Amniotic epithelial cell (primary cell): ENCODE measurements at regions not wholly inside any gene's neighbourhood (a gene's known extent, or its start where the extent isn't known, plus 50 kb on each side); places are given as distances from the start of the nearest gene placed in this dataset.
"Not testable (repeated sequence)": the region's sequence is repeated elsewhere in the genome, so short reads cannot be mapped to it uniquely, and the experiment has no call there.

Experiments
- DNase-seq: peaks from one replicate; pipeline ENCODE4 v3.0.0-alpha.2; 2010; ENCODE audit warnings: low read depth

DNA sequence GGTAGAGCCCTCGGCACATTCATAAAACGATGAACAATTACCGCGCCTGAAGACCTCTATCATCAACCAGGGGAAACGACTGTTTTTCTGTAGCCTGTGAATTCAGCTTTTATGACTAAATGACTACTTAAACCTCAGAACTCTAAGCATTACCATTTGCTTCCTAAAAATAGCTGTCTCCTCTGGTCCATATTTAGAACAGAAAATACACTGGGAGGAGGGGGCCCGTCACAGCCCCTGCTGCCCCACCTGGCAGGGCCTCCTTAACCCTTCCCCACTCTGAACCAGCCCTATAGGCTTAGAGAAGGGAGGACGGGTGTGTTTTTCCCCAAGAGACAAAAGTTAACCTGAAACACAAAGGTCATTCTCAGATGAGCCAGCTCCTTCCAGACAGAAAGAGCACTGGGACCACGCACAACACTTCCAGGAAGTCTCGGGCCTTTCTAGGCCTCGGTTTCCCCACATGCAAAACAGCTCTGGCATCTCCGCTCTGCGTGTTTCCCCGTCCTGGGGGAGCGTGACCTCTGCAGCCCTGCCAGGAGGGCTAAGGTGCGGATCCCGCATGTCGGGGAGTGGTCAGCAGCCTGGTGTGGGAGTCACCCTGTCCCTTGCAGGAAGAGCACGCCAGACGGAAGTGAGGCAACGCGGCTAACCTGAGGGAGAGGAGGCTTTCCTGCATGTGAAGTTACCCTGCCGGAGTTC is 193.9 kb downstream of the DLL1 start:
- no peak for DNase-seq

DNA sequence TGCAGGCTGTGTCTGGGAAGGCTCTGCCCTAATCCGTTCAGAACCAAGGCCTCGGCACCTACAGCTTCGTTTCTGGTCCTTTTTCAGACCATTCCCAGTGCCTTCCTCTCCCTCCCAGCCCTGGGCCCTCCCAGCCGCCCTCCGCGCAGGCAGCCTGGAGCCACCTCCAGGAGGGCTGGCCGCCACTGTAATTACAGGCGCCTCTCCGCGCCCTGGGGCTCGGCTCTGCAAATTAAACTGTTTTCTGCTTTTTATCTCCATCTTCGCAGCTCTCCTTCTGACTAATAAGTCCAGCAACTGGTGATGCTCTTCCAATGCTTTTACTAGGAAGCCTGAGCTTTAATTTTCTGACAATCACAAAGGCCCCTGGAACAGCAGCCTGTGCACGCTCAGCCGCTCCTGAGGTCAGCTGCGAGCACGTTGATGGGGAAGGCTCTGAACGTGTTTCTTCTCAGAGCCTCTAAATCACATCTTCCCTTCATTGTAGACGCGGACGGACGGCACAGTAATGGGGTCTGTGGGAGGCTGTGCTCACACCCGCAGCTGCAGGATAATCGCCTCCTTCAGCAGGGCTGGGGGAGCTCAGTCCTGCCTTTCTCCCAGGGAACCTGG is 194.6 kb downstream of the DLL1 start:
- no peak for DNase-seq

DNA sequence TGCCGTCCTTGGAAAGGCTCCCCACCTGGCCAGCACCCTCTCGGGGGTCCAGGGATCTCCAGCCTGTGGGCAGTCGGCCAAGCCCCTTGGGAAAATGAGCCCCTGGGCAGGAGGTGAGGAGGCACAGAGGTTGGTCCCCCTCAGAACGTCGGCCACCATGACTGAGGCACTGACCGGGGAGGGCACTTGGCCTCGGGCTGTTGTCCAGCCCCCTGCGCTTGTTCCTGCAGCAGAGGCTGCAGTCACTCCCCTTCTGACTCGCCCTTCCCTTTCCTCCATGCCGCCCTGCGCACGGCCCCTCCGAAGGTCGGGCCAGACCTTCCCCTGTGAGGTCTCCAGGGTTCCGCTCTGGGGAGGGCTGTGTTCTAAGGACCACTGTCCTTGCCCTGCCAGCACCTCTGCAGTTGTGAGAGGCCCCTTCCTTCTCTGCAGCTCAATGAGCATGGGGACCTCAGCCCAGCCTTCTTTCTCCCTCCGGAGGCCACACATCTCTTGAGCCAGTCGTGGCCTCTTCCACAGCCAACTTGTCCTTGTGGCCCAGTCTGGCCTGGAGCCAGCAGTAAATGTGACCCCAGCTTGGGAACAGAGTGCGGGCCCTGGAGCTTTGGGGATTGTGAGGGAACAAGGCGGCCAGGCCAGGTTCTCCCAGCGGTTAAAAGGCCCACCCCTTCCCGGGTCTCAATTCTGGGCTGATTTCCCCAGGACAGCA is 195.5 kb downstream of the DLL1 start:
- DNase-seq = no peak

DNA sequence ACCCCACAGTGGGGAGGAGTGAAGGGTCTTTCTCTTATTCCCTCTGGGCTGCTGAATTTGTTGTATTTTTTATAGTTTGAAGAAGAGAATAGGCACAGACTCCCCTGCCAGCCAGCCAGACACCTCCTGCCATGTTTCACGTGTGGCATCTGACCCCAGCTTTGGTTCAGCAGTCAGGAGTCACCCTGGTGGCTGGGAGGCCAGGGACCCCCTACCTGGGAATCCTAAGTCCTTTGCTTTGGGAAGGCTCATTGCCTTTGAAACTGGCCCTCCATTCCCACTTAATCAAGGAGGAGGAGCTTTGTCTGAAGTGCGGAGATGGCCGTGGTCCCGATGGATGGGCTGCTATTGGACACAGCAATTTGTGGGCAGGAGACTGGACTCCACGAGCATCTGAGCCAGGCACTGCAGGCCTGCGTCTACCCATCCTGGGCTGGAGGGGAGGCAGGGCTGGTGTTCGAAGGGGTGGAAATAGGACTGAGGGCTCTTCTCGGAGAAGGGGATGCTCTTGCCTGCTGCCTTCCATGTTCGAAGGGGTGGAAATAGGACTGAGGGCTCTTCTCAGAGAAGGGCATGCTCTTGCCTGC is 196.1 kb downstream of the DLL1 start:
- no peak for DNase-seq

DNA sequence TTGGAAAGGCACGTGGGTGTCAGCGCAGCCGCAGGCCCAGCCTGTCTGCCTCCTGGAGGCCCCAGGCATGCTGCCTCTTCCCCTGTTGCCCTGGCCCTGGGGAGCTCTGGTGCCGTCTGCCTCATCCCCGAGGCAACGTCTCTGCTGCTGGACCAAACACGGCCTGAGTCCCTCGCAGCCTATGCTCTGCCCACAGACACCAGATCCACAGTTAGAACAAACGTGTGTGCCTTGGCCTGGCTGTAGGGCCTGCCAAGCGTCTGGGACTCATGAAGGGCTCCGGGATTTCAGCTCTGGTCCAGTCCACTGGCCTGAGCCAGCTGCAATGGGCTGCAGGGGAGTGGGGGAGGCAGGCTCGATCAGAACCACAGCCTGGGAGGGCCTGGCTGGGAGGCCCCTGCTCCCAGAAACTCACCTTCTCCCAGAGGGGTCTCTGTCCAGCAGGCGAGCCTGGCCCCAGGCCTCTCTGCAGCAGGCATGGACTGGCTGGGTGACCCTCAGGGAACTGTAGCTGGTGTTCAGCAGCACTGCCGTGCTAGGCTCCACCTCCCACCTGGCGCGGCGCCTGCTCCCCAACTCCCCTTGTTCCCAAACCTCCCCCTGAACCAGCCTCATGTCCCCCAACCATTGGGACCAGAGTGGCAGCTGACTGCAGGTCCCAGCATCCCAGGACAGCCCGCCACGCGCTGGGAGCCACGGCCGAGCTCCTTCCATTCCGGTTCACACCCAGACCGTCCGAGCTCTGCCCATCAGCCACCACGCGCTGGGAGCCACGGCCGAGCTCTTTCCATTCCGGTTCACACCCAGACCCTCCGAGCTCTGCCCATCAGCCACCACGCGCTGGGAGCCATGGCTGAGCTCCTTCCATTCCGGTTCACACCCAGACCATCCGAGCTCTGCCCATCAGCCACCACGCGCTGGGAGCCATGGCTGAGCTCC is 197.0 kb downstream of the DLL1 start:
- no peak for DNase-seq

DNA sequence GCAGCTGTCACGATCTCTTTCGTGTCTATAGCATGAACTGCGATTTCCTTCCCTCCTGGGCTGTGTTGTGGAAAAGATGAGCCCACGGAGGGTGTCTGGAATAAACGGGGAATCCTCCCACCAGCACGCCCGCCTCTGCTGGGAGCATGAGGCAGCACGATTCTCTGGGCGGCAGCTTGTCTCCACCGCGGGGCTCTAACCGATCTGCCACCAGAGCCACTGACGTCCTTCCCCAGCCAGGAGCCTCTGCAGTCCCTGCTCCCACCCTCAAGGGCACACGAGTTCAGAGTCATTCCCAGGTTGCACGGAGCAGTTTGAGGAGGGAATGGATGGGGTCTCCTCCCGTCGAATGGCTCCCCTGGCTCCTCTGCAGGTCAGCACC is 197.6 kb downstream of the DLL1 start:
- no peak for DNase-seq

DNA sequence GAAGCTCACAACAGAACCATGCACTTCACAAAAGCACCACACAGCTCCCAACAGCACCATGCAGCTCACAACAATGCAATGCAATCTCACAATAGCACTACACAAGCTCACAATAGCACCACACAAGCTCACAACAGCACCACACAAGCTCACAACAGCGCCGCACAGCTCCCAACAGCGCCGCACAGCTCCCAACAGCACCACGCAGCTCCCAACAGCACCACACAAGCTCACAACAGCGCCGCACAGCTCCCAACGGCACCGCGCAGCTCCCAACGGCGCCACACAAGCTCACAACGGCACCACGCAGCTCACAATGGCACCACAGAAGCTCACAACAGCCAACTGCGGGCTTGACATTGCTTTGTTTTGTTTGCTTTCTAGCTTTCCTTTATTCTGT is 198.1 kb downstream of the DLL1 start:
- no peak for DNase-seq

DNA sequence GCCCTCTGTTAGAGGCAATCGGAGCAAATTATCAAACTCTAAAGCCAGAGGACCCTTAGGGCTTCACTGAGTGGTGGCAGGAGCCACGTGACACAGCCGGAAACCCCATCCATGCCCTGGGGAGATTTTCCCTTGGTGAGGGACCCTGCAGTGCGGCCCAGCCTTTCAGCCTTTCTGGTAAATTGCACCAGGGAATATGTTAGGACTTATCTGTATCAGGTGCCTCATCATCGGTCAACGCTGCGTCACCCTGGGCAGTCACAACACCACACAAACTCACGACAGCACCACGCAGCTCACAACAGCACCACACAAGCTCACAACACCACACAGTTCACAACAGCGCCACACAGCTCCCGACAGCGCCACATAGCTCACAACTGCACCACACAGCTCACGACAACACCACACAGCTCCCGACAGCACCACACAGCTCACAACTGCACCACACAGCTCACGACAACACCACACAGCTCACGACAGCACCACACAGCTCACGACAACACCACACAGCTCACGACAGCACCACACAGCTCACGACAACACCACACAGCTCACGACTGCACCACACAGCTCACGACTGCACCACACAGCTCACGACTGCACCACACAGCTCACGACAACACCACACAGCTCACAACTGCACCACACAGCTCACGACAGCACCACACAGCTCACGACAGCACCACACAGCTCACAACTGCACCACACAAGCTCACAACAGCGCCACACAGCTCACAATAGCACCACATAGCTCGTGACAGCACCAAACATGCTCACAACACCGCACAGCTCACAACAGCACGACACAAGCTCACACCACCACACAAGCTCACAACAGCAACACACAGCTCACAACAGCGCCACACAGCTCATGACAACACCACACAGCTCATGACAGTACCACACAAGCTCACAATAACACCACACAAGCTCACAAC is 199.0 kb downstream of the DLL1 start:
- DNase-seq = no peak

DNA sequence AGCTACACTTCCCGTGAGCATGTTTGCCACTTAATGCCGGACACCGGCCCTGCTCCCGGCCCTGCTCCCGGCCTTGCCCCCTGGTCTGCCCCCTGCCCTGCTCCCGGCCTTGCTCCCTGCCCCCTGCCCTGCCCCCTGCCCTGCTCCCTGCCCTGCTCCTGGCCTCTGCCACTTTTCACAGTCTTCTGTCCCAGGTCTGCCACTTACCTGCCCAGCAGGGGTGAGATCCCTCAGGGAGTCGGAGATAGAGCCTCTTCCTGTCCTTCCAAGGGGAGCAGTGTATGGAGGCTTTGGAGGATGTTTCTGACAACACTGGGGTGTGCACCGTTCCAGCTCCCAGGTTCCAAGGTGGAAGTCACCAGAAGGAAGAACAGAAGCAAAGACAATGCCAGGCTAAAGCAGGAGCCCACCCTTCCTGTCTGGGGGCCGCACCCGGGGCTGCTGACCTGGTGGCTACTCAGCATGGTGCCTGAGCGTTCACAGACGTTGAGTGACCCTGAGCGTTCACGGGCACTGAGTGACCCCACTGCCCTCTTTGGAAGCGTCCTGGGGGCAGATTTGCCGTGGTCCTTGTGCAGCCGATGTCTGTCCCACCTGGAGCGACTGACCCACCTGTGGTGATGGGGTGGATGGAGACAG is 199.8 kb downstream of the DLL1 start:
- DNase-seq = no peak

DNA sequence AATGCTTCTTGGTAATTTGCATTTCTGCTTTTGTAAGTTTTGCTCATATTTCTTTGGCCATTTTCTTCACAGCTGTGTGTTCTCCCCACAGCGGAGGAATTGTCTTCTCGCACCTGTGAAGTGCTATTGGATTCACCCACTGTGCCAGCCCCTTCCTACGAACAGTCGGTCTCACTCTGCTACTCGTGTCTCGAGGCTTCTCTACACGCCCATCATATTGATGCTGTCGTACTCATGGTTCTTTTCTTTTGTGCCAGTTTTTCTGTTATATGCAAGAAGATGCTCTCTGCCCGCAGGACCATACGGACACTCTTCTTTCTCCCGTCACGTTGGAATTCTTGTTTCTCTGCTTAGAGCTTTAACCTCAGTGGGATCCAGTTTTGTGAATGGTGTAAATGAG is 200.3 kb downstream of the DLL1 start:
- DNase-seq = no peak

DNA sequence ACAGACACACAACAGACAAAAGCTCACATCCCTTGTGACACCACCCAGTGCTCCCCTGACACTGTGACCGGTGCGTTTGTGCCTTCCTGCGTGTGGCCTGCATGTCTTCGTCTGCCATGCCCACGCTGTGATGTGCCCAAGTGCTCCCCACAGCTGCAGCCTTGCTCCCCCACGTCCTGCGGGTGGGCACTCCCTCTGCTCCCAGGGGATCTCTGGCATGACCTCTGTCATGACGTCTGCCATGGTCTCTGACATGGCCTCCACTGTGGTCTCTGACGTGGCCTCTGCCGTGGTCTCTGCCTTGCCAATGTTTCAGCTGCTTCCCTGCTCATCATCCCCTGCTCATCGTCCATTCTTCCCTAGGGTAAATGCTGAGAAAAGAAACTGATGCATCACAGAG is 200.9 kb downstream of the DLL1 start:
- no peak for DNase-seq

DNA sequence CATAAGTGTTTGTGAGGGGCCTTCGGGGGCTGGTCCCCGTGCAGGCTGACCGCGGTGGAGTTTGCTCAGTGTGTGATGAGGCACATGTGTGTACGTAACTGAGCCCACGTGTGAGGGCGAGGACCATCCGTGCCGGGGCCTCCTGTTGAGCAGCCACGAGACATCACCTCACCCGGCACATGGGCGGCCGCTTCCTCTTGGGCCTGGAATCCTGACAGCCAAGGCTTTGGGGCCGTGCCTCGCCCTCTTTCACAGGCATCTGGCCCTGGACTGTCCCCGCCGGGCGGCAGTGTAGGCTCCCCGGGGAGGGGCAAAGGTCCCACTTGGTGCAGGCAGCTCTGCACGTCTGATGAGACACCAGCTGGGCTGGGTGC is 202.3 kb downstream of the DLL1 start:
- no peak for DNase-seq

DNA sequence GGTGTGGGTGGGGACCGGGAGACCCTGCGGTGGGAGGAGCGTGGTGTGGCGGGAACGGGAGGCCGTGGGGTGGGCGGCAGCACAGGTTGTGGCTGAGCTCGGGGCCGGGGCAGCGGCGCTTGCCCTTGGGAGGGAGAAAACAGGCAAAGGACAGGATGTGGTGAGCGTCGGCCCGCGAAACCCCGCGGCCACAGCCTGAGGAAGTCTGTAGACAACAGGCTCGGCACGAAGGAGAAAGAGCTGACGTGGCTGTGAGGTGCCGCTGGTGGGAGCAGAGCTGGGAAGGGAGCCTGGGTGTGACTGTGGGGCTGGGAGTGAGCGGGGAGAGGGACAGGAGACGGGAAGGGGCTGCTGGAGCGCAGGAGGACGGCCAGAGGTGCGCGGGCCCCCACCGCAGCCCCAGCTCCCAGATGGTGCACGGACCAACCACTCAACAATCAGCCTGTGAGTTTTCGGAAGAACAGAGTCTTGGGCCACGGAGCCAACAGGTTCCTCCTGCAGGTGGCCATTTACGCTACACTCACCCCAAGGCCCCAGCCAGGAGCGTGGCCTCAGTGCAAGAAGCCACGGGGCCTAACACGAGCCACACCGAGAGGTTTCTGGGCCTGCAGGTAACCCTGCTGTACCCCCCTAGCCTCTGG is 202.8 kb downstream of the DLL1 start:
- no peak for DNase-seq

DNA sequence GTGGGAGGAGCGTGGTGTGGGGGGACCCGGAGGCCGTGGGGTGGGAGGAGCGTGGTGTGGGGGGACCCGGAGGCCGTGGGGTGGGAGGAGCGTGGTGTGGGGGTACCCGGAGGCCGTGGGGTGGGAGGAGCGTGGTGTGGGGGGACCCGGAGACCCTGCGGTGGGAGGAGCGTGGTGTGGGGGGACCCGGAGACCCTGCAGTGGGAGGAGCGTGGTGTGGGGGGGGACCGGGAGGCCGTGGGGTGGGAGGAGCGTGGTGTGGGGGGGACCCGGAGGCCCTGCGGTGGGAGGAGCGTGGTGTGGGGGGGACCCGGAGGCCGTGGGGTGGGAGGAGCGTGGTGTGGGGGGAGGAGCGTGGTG is 203.5 kb downstream of the DLL1 start:
- DNase-seq = not testable (repeated sequence)

DNA sequence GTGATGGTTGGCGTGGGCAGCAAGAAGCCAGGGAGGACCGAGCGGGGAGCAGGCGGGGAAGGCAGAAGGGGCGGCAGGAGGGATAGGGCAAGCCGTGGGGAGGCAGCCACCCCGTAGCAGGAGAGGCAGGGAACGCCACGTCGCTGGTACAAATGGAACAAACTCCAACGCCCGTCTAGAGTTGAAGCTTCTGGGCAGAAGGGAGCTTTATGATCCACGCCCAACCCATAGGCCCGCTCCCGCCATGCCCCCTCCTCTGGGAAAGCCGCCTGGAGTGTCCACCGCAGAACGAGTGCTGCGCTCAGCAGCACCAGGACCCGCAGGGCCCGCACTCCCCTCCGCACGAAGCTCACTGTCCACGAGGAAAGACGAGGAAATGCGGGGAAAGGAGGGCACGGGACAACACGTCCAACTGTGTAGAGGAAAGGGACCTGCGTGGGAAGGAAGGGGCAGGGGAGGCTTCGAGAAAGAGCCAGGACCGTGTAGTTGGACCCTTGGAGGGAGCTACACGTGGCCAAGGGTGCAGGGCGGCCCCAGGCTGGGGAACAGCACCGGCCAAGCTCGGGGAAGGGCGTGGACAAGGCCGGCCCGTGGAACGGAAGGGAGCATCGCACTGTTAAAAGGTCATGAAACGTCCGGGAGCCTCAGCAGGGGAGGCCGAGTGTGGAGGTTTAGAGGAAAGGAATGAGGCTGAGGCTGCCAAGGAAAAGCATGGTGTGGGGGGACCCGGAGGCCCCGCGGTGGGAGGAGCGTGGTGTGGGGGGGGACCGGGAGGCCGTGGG is 204.0 kb downstream of the DLL1 start:
- no peak for DNase-seq

DNA sequence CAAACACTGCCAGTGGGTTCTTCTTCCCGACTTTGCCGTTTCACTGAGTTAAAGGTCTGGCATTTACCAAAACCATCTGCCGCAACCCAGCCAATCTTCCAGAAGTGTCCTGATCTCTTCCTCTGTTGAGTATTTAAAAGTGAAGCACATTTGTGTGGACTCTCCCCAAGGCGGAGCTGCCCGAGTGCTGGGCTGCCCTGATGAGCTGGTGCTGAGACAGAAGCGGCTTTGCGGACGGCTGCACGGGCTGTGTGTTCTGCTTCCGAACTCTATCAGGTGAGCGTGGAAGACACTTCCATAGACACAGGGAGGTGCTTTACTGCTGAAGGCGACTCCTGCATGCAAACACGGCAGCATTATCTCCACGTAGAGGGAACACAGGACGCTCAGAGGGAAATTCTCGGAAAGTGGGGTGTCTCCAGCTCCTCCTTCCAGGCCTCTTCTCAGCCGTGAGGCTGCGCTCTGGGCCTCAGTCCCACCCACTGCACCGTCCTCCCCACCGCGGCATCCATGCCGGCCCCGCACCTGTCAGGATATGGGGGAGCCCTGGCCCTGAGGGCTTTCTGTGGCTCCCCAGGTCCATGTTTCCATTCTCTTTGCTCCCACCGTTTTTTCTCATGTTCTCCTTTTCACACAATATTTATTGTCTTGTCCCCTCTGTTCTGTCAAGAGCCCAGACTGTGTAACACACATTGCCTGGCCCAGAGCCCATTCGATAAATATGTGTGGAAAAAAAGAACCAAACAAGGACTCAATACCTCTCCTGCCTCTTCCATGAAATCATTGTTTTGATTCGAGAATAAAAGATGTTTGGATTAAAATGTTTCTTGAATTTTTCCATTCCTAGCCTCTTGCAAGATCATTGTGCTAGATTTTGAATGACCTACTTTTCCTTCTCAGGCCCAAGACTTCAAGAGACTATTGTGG is 205.1 kb downstream of the DLL1 start:
- DNase-seq = no peak

DNA sequence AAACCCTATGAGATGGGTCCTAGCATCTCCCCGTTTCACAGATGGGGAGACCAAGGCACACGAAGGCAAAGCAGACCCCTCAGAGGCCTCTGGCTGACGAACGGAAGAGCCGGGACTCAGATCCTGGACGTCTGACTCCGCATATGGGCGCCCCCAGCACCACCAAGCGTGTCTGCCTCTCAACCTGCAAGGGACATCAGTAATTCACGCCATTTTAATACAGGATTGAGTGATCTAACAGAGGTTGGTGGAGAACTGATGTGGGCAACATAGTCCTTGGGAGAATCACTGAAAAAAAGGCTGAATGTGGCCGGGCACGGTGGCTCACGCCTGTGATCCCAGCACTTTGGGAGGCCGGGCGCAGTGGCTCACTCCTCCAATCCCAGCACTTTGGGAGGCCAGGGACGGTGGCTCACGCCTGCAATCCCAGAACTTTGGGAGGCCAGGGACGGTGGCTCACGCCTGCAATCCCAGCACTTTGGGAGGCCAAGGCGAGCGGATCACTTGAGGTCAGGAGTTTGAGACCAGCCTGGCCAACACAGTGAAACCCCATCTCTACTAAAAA is 206.6 kb downstream of the DLL1 start:
- DNase-seq = no peak
